ENCODE measurements at regions not wholly inside any gene's neighbourhood (a gene's known extent, or its start where the extent isn't known, plus 50 kb on each side); places are given as distances from the start of the nearest gene placed in this dataset.
A peak's percentile ranks its signal among the peaks of the same experiment; 100 is the strongest.

GRCh38 chr9:134275375-134275774 lies 50.9 kb upstream of the RXRA start:
- DNase-seq: no peak
- intact Hi-C loops (cut with DNase I): no loop called here
- H3K27me3 ChIP-seq: no peaks in the 10 kb centered on the region
- TF ChIP-seq CTCF (IDR thresholded peaks at IDR 0.05) (no peak), POLR2A (IDR thresholded peaks at IDR 0.05) (no peak)
- H3K27ac ChIP-seq: no peak overlapping the region
- WGBS, 4 donors: 53 to 69% (median 63%) methylated on average over 4 to 9 of the region's 9 CpGs
- no peaks in the 10 kb centered on the region for H3K9me3 ChIP-seq (replicated peaks in 1 of 3)
- H3K36me3 ChIP-seq (replicated peaks in 1 of 2): no peaks in the 10 kb centered on the region
- no peak overlapping the region for H3K4me3 ChIP-seq
- peaks cover 0 to 9% of the 10 kb centered on the region in 2 donors for H3K4me1 ChIP-seq (replicated peaks in 1 of 2)

DNA sequence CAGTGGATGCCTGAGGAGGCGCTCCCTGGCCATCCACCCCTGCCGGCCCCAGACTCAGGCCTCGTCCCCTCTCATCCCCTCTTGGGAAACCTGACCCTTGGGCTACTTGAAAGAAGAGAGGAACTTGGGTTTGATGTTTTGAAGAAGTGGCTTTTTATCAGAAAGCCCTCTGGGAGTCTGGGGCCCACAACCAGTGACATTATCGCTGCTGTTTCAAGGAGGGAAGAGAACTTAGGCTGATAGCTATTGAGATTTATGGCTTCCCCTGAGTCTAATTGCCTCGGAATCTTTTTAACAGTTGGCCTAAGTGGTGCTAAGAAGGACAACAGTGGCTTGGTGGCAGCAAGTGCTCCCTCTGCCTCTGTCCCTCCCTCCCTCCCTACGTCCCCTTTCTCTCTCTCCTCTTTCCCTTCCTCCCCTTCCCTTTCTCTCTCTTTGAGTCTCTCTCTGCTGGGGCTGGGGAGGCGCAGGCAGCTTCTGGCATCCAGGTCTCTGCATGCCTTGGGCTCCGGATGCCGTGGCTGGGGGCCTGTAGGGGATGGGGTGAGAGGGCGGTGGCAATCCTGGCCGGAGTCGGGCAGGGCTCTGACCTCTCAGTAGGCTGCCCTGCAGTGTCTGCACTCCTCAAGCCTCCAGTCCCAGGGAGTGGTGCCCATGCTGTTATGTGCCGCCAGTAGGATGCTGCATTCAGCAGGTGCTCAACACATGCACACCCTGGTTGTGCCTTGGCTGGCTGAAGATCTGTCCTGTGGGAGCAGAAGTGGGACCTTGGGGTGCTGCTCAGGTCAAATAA lies 49.6 kb upstream of the RXRA start:
- Histone ChIP-seq H3K27ac (peak overlapping the region in 1 of 5 donors; percentile 3), H3K27me3 (no peaks in the 10 kb centered on the region), H3K36me3 (replicated peaks in 1 of 2) (no peaks in the 10 kb centered on the region), H3K4me3 (no peak overlapping the region), H3K9me3 (replicated peaks in 1 of 3) (no peaks in the 10 kb centered on the region), H3K4me1 (replicated peaks in 1 of 2) (peaks cover 0 to 9% of the 10 kb centered on the region in 2 donors)
- no peak for DNase-seq
- TF ChIP-seq POLR2A (IDR thresholded peaks at IDR 0.05) (no peak), CTCF (IDR thresholded peaks at IDR 0.05) (no peak)
- WGBS, 4 donors: 32 to 47% (median 45%) methylated on average over 8 to 13 of the region's 13 CpGs
- intact Hi-C loops (cut with DNase I): no loop called here
